ENCODE measurements at regions not wholly inside any gene's neighbourhood (a gene's known extent, or its start where the extent isn't known, plus 50 kb on each side); places are given as distances from the start of the nearest gene placed in this dataset.
"Not testable (repeated sequence)": the region's sequence is repeated elsewhere in the genome, so short reads cannot be mapped to it uniquely, and the experiment has no call there.

- Histone ChIP-seq H3K4me3 (no peak overlapping the region), H3K36me3 (ENCODE audit: low read depth) (no peaks in the 10 kb centered on the region), H3K4me1 (ENCODE audit: low read depth) (no peaks in the 10 kb centered on the region), H3K9me3 (no peaks in the 10 kb centered on the region)
- no peak for ATAC-seq
- intact Hi-C loops (cut with DNase I, micrococcal nuclease): no loop called here
- TF ChIP-seq, protein P1, sequence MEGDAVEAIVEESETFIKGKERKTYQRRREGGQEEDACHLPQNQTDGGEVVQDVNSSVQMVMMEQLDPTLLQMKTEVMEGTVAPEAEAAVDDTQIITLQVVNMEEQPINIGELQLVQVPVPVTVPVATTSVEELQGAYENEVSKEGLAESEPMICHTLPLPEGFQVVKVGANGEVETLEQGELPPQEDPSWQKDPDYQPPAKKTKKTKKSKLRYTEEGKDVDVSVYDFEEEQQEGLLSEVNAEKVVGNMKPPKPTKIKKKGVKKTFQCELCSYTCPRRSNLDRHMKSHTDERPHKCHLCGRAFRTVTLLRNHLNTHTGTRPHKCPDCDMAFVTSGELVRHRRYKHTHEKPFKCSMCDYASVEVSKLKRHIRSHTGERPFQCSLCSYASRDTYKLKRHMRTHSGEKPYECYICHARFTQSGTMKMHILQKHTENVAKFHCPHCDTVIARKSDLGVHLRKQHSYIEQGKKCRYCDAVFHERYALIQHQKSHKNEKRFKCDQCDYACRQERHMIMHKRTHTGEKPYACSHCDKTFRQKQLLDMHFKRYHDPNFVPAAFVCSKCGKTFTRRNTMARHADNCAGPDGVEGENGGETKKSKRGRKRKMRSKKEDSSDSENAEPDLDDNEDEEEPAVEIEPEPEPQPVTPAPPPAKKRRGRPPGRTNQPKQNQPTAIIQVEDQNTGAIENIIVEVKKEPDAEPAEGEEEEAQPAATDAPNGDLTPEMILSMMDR (IDR thresholded peaks at IDR 0.05): no peak
- DNase-seq: no peak
Measured at GRCh38 chr1:191709215-191709614, 449.0 kb upstream of the RGS18 start.

DNA sequence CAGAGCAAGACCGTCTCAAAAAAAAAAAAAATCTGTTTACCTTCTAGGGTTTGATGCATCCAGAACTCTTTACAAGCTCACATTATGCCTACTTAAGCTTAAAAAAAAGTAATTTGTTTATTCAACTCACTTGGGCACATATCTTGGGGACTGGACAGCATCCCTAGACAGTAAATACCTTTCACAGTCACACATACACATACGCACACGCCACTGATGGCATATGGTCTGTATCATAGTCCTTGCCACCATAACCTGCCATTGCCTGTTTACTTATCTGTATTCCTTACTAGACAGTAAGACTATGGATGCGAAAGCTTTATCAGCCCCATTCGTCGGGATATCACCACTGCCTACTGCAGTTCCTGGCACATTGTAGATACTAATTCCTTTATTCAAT, 446.3 kb upstream of the RGS18 start:
- Histone ChIP-seq H3K4me3 (no peak overlapping the region), H3K4me1 (ENCODE audit: low read depth) (no peaks in the 10 kb centered on the region), H3K36me3 (ENCODE audit: low read depth) (no peaks in the 10 kb centered on the region), H3K9me3 (no peaks in the 10 kb centered on the region)
- intact Hi-C loops (cut with DNase I, micrococcal nuclease): no loop called here
- ATAC-seq (no peak), DNase-seq (no peak)
- TF ChIP-seq, protein P1 (IDR thresholded peaks at IDR 0.05): no peak

DNA sequence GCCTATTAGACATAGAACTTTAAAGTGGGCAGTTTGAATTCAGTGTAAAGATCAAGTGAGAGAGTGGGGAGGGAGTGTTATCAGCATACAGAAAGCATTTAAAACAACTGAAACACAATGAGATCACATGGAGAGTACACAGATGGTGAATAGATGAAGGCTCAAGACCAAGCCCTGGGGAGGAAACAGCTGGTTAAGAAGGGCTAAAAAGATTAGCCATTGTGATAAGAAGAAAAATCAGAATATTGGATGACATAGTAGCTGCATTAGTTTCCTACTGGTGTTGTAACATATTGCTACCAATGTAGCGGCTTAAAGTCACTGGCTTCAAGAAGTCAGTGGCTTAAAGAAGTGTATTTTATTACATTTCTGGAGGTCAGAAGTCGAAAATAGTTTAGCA, 443.4 kb upstream of the RGS18 start:
- DNase-seq: no peak
- no peaks in the 10 kb centered on the region for H3K9me3 ChIP-seq
- no peak overlapping the region for H3K4me3 ChIP-seq
- H3K36me3 ChIP-seq (ENCODE audit: low read depth): no peaks in the 10 kb centered on the region
- ATAC-seq: no peak
- no peaks in the 10 kb centered on the region for H3K4me1 ChIP-seq (ENCODE audit: low read depth)
- TF ChIP-seq, protein P1 (IDR thresholded peaks at IDR 0.05): no peak
- intact Hi-C loops (cut with DNase I, micrococcal nuclease): no loop called here

DNA sequence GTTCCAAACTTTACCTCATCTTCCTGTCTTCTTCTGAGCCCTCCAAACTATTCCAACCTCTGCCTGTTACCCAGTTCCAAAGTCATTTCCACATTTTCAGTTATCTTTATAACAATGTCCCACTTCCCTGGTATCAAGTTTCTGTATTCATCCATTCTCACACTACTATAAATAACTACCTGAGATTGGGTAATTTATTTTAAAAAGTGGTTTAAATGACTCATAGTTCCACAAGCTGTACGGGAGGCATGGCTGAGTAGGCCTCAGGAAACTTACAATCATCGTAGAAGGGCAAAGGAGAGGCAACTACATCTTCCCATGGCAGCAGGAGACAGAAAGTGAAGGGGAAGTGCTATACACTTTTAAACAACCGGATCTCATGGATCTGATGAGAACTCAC, 428.5 kb upstream of the RGS18 start:
- DNase-seq (no peak), ATAC-seq (no peak)
- TF ChIP-seq, protein P1 (IDR thresholded peaks at IDR 0.05): no peak
- Histone ChIP-seq H3K36me3 (ENCODE audit: low read depth) (no peaks in the 10 kb centered on the region), H3K4me3 (no peak overlapping the region), H3K4me1 (ENCODE audit: low read depth) (no peaks in the 10 kb centered on the region), H3K9me3 (no peaks in the 10 kb centered on the region)
- intact Hi-C loops (cut with DNase I, micrococcal nuclease): no loop called here

- H3K36me3 ChIP-seq (ENCODE audit: low read depth); ATAC-seq; intact Hi-C loops (cut with DNase I, micrococcal nuclease); H3K4me3 ChIP-seq; H3K9me3 ChIP-seq; DNase-seq; H3K4me1 ChIP-seq (ENCODE audit: low read depth): not testable (repeated sequence)
Measured at GRCh38 chr1:191731608-191732302, 426.5 kb upstream of the RGS18 start.

GRCh38 chr1:191734321-191734720, 423.9 kb upstream of the RGS18 start:
- no peak for ATAC-seq

More at GRCh38 chr1:191734321-191734720, 423.9 kb upstream of the RGS18 start:
- DNase-seq: no peak
- no peaks in the 10 kb centered on the region for H3K9me3 ChIP-seq
- no peaks in the 10 kb centered on the region for H3K4me1 ChIP-seq (ENCODE audit: low read depth)
- intact Hi-C loops (cut with DNase I, micrococcal nuclease): no loop called here
- H3K4me3 ChIP-seq: no peak overlapping the region
- TF ChIP-seq, protein P1 (IDR thresholded peaks at IDR 0.05): no peak
- H3K36me3 ChIP-seq (ENCODE audit: low read depth): no peaks in the 10 kb centered on the region
